ENCODE measurements at regions not wholly inside any gene's neighbourhood (a gene's known extent, or its start where the extent isn't known, plus 50 kb on each side); places are given as distances from the start of the nearest gene placed in this dataset.

DNA sequence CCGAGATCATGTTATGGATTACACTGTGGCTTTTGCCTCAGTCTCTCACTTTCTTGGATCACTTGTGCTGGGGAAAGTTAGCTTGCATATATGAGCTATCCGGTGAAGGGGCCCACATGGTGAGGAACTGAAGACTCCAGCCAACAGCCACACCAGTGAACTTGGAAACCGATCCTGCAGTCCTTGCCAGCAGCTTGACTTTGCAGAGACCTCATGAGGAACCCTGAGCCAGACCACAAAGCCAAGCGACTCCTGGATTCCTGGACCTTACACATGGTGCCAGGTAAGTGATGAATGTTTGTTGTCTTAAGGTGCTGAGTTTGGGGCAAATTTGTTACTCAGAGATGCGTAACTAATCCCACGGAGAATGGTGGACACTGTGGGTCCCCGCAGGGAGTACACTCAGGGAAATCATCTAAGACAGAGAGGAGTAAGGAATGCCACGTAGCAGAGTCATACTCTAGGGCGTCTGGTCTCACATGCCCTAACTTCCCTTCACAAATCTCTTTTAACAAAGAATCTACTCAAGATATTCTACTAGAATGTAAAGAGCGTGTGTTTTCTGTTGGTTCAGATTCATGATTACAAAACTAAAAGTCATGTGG lies 76.5 kb upstream of the PJA2 start:
- H3K27ac ChIP-seq (ENCODE audit: low read length in 2 of 2), result no peak overlapping the region
- peaks cover 0 to 3% (median 0%) of the 10 kb centered on the region in 4 experiments for H3K27me3 ChIP-seq (replicated peaks in 1 of 4; ENCODE audit: control extremely low read depth in 1 of 4, control insufficient read depth in 3 of 4, insufficient read depth in 4 of 4, low read length in 3 of 4)
- no peaks in the 10 kb centered on the region for H3K36me3 ChIP-seq (replicated peaks in 1 of 2; ENCODE audit: control extremely low read depth in 1 of 2, control insufficient read depth in 1 of 2, extremely low read depth in 1 of 2, insufficient read depth in 2 of 2, low read length in 1 of 2)
- H3K9ac ChIP-seq (ENCODE audit: low read length), result no peak overlapping the region
- H3K4me1 ChIP-seq (ENCODE audit: control insufficient read depth in 2 of 2, insufficient read depth in 2 of 2, low read length in 2 of 2), result peaks cover 0 to 4% of the 10 kb centered on the region in 2 donors
- Mint-ChIP-seq H3K4me1 (peaks cover 2% of the 10 kb centered on the region), H3K4me3 (no peak overlapping the region), H3K27me3 (peaks cover 15% of the 10 kb centered on the region), H3K27ac (no peak overlapping the region), H3K9me3 (ENCODE audit: insufficient read depth) (no peaks in the 10 kb centered on the region)
- ATAC-seq (ENCODE audit: low read depth), result no peak
- no peak for DNase-seq
- no peak overlapping the region for H3K4me3 ChIP-seq (ENCODE audit: control extremely low read depth in 1 of 5, extremely low read depth in 1 of 5, insufficient read depth in 1 of 5, low read depth in 2 of 5, low read length in 4 of 5)
- H3K9me3 ChIP-seq (ENCODE audit: control extremely low read depth in 1 of 3, control insufficient read depth in 2 of 3, insufficient read depth in 1 of 3, low read length in 2 of 3), result no peaks in the 10 kb centered on the region
- intact Hi-C loops (cut with micrococcal nuclease), result no loop called here
- TF ChIP-seq, protein P1, sequence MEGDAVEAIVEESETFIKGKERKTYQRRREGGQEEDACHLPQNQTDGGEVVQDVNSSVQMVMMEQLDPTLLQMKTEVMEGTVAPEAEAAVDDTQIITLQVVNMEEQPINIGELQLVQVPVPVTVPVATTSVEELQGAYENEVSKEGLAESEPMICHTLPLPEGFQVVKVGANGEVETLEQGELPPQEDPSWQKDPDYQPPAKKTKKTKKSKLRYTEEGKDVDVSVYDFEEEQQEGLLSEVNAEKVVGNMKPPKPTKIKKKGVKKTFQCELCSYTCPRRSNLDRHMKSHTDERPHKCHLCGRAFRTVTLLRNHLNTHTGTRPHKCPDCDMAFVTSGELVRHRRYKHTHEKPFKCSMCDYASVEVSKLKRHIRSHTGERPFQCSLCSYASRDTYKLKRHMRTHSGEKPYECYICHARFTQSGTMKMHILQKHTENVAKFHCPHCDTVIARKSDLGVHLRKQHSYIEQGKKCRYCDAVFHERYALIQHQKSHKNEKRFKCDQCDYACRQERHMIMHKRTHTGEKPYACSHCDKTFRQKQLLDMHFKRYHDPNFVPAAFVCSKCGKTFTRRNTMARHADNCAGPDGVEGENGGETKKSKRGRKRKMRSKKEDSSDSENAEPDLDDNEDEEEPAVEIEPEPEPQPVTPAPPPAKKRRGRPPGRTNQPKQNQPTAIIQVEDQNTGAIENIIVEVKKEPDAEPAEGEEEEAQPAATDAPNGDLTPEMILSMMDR (IDR thresholded peaks at IDR 0.05), result no peak
- TF ChIP-seq EZH2 (IDR thresholded peaks at IDR 0.05; ENCODE audit: borderline replicate concordance, insufficient read depth, low read depth, low read length, poor library complexity, severe bottlenecking), result no peak
- H3K79me2 ChIP-seq (ENCODE audit: control insufficient read depth, insufficient read depth, low read length), result no peaks in the 10 kb centered on the region
- CTCF ChIA-PET, result no interaction called here
- H3K4me2 ChIP-seq (replicated peaks; ENCODE audit: low read depth, low read length, poor library complexity, severe bottlenecking), result no peak overlapping the region
- H2AFZ ChIP-seq (ENCODE audit: insufficient read depth, low read depth, low read length, poor library complexity, severe bottlenecking), result no peak overlapping the region
- POLR2A ChIA-PET, result no interaction called here
- H4K20me1 ChIP-seq (ENCODE audit: control insufficient read depth, insufficient read depth, low read length, poor library complexity, severe bottlenecking), result no peaks in the 10 kb centered on the region
- WGBS (ENCODE audit: insufficient coverage), result 98% methylated on average over 6 of the region's 10 CpGs

DNA sequence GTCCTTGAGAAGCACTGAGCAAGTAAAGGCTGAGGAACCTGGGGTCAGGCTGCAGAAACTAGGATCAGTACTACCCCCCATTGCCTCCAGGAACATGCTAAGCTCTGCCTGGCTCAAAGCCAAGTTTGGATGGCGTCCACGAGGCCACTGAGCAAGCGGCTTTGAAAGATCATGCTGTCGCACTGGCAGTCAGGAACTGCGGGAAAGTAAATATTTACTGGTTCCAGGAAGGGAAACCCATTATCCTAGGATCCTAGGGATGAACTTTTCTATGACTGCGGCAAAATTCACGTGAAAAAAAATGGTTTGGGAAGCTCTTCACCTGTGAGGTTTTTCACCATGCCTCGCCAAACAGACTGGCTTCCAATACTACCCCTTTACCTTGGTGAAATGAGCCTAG lies 75.3 kb upstream of the PJA2 start:
- intact Hi-C loops (cut with micrococcal nuclease), result no loop called here
- no peaks in the 10 kb centered on the region for H4K20me1 ChIP-seq (ENCODE audit: control insufficient read depth, insufficient read depth, low read length, poor library complexity, severe bottlenecking)
- no peaks in the 10 kb centered on the region for H3K9me3 Mint-ChIP-seq (ENCODE audit: insufficient read depth)
- ChIA-PET CTCF (no interaction called here), POLR2A (no interaction called here)
- WGBS (ENCODE audit: insufficient coverage), result 64% methylated on average over 5 of the region's 8 CpGs
- no peak for ATAC-seq (ENCODE audit: low read depth)
- no peaks in the 10 kb centered on the region for H3K9me3 ChIP-seq (ENCODE audit: control extremely low read depth in 1 of 3, control insufficient read depth in 2 of 3, insufficient read depth in 1 of 3, low read length in 2 of 3)
- no peak overlapping the region for H3K9ac ChIP-seq (ENCODE audit: low read length)
- H3K79me2 ChIP-seq (ENCODE audit: control insufficient read depth, insufficient read depth, low read length), result no peaks in the 10 kb centered on the region
- peaks cover 0 to 3% (median 0%) of the 10 kb centered on the region in 4 experiments for H3K27me3 ChIP-seq (replicated peaks in 1 of 4; ENCODE audit: control extremely low read depth in 1 of 4, control insufficient read depth in 3 of 4, insufficient read depth in 4 of 4, low read length in 3 of 4)
- H3K36me3 ChIP-seq (replicated peaks in 1 of 2; ENCODE audit: control extremely low read depth in 1 of 2, control insufficient read depth in 1 of 2, extremely low read depth in 1 of 2, insufficient read depth in 2 of 2, low read length in 1 of 2), result no peaks in the 10 kb centered on the region
- peaks cover 0 to 4% of the 10 kb centered on the region in 2 donors for H3K4me1 ChIP-seq (ENCODE audit: control insufficient read depth in 2 of 2, insufficient read depth in 2 of 2, low read length in 2 of 2)
- H3K4me2 ChIP-seq (replicated peaks; ENCODE audit: low read depth, low read length, poor library complexity, severe bottlenecking), result no peak overlapping the region
- H3K4me1 Mint-ChIP-seq, result peaks cover 2% of the 10 kb centered on the region
- no peak overlapping the region for H3K4me3 ChIP-seq (ENCODE audit: control extremely low read depth in 1 of 5, extremely low read depth in 1 of 5, insufficient read depth in 1 of 5, low read depth in 2 of 5, low read length in 4 of 5)
- TF ChIP-seq, protein P1 (IDR thresholded peaks at IDR 0.05), result no peak
- TF ChIP-seq EZH2 (IDR thresholded peaks at IDR 0.05; ENCODE audit: borderline replicate concordance, insufficient read depth, low read depth, low read length, poor library complexity, severe bottlenecking), result no peak
- no peak for DNase-seq
- no peak overlapping the region for H3K4me3 Mint-ChIP-seq
- H3K27ac Mint-ChIP-seq, result no peak overlapping the region
- H3K27ac ChIP-seq (ENCODE audit: low read length in 2 of 2), result no peak overlapping the region
- H2AFZ ChIP-seq (ENCODE audit: insufficient read depth, low read depth, low read length, poor library complexity, severe bottlenecking), result no peak overlapping the region
- peaks cover 15% of the 10 kb centered on the region for H3K27me3 Mint-ChIP-seq

Measured in B cell (primary cell).